SK-N-MC (cell line): ENCODE measurements at regions not wholly inside any gene's neighbourhood (a gene's known extent, or its start where the extent isn't known, plus 50 kb on each side); places are given as distances from the start of the nearest gene placed in this dataset.
A peak's percentile ranks its signal among the peaks of the same experiment; 100 is the strongest.
"Not testable (repeated sequence)": the region's sequence is repeated elsewhere in the genome, so short reads cannot be mapped to it uniquely, and the experiment has no call there.

Source experiments
- EZH2 ChIP-seq: fragments of 200-600 bp; sonication (generic); IDR thresholded peaks from one replicate; pipeline ENCODE4 v1.6.1; 2017; ENCODE audit warnings: antibody characterized with exemption
- FOXP2 ChIP-seq: optimal IDR thresholded peaks from 2 replicates; pipeline ENCODE3; 2011; ENCODE audit warnings: mild to moderate bottlenecking, moderate library complexity; ENCODE audit not compliant: insufficient read depth; ENCODE audit errors: extremely low read length, control extremely low read depth
- POLR2AphosphoS5 ChIP-seq: IDR thresholded peaks from 2 replicates; pipeline ENCODE4 v1.6.1; 2012; ENCODE audit warnings: mild to moderate bottlenecking, low read depth, low read length, borderline replicate concordance

DNA sequence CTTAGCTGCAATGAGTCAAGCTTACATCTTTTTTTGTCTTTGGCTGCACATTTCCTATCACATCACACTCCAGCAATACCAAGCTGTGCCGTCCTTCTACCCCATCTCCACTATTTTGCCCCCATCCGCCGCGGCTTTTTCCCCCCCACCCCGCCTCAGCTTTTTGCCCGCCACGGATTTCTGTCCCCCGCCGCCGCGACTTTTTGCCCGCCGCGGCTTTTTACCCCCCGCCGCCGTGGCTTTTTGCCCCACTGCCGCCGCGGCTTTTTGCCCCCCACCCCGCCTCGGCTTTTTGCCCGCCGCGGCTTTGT, 2785.4 kb downstream of the RPIA start:
- not testable (repeated sequence) for TF ChIP-seq FOXP2, POLR2AphosphoS5
- TF ChIP-seq EZH2: peak; percentile 84
